NCI-H1105 (cell line): ENCODE measurements at regions not wholly inside any gene's neighbourhood (a gene's known extent, or its start where the extent isn't known, plus 50 kb on each side); places are given as distances from the start of the nearest gene placed in this dataset.

ENCODE experiments used
- DNase-seq: peaks from one replicate; lab custom pipeline; 2025; lab: John Stamatoyannopoulos, UW

DNA sequence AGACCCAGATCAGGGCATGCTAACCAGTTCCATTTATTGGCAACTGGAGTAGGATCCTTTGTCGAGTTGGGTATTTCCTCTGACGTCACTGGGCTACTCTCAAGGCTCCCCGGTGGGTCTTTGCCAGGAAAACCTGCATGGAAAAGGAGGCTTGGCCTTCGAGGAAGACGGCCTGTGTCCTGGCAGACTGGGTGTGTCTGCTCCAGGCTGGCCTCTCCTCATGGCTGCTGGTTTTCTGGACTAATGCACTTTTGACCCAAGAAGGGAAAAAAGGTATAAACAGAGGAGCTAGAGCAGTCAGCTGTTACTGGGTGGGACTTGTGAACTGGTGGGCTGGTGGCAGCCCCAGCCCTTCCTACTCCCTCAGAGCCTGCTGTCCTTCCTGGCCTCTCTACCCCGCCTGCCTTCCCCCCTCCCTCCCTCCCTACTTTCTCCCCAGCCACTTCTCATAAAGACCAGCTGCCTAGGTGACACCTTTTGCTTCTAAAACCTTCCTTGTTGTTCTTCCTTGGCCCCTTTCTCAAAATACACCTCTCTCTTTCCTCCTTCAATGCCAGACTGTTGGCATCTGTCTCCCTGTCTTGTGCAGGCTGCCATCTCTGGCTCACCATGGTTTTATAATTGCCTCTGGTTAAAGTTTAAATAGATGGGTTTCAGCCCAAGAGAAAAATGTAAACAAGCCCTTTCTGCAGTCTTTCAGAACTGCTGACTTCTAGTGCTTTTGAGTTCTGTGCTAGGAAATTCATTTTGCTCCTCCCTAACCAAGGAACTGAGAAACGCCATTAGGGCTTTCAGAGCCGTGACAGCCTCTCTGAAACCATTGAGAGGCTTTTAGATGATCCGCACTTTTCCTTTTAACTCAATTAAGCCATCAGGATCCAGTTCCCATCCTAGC, 101.8 kb upstream of the MKLN1 start:
- no peak for DNase-seq

DNA sequence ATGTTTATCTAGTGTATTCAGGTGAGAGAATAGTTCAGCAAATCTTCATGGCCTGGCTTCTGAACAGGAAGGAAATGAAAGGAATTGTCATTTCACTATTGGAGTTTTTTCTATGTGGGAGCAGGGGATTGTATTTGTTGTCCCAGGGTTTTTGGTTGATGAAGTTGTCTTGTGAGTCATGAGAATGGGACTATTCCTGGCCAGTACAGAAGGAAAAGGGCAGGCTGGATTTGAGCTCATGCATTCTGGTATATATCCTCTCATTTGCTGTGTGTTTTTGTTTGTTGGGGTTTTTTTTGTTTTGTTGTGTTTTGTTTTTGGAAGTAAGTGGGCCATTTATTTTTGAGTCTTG, 101.2 kb upstream of the MKLN1 start:
- no peak for DNase-seq

DNA sequence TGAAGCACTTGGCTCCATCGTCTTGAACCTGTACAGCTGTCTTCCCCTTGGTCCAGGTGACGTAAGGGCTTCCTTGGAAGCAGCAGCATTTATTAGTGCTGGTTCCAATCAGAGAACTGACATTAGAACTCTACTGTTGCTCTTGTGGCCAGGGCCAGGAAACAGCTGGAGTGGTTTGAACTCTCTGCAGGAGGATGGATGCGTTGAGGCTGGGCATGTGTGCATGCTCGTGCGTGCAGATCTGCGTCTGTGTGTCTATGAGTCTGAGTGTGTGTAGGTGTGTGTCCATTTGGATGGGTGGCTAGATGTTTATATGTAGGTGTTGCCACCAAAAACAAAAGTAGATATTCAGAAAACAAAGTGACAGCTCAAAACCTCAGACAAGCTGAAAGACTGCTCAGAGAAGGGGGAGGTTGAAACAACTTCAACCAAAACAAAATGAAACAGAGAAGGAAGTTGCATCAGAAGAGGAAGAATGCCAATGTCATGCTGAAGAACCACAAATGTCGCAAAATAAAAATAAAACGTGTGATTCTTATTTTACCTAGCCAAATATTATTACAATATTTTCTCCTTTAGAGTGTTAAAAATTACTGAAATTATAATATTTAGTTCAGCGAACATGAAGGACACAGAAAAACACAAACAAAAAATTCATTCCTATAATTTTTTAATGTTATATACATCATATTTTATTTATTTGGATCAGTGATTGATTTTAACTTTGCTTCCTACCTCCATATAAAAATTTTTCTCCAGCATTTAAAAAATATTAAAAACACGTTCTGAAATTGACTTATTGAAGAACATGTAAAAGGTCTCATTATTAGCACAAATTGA, 96.1 kb upstream of the MKLN1 start:
- DNase-seq, result no peak

DNA sequence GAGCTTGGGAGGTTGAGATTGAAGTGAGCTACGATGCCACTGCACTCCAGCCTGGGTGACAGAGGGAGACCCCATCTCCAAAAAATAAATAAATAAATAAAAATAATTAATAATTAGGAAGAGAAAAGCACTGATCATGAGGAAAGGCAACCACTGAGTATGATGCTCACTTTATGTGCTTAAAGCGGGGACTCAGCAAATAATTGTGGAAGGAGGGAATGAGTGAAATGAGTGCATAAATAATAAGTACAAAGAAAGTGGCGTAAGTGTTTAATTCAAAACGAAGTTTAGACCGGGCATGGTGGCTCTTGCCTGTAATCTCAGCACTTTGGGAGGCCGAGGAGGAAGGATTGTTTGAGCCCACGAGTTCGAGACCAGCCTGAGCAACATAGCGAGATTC, 94.9 kb upstream of the MKLN1 start:
- DNase-seq, result no peak

DNA sequence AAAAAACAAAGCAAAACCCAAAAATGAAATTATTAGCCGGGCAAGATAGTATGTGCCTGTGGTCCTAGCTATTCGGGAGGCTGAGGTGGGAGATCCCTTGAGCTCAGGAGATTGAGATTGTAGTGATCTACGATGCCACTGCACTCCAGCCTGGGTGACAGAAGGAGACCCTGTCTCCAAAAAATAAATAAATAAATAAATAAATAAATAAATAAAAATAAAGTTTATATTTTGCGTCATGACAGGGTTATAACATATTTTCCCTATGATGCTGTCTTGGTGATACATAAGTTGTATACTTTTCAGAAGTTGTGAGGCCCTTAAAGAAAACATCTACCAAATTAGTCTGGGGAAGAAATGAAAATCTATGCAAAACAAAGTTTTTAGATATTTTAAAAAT, 94.5 kb upstream of the MKLN1 start:
- no peak for DNase-seq

DNA sequence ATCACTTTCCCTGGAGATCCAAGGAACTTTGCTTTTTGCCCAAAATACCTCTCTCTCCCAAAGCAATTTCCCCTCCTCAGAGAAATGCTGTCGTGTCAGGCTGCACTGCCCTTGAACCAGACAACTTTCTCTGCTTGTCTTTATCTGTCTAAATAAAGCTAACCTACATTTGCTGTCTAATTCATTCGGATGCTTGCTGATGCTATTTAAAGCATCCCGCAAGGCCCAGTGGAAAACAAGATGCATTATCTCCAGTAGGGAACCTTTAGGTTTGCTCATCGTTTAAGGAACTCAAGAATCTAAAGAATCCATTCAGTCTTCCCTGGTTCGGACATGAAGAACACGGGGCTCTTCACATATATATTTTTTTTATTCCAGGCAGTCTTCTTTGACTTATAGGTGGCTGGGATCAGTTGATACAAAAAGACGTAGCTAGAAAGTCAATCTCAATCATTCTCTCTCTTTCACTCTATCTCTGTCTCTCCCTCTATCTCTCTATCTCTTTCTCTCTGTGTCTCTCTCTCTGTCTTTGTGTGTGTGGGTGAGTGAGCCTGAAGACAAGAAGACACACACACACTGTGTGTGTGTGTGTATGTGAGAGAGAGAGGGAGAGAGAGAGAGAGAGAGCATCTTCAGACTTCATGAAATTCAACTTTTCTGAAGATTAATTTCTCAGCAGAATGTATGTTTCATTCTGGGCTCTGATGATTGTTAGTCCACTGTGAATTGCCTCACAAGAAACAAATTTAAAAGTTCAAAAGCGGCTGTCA, 92.8 kb upstream of the MKLN1 start:
- no peak for DNase-seq

DNA sequence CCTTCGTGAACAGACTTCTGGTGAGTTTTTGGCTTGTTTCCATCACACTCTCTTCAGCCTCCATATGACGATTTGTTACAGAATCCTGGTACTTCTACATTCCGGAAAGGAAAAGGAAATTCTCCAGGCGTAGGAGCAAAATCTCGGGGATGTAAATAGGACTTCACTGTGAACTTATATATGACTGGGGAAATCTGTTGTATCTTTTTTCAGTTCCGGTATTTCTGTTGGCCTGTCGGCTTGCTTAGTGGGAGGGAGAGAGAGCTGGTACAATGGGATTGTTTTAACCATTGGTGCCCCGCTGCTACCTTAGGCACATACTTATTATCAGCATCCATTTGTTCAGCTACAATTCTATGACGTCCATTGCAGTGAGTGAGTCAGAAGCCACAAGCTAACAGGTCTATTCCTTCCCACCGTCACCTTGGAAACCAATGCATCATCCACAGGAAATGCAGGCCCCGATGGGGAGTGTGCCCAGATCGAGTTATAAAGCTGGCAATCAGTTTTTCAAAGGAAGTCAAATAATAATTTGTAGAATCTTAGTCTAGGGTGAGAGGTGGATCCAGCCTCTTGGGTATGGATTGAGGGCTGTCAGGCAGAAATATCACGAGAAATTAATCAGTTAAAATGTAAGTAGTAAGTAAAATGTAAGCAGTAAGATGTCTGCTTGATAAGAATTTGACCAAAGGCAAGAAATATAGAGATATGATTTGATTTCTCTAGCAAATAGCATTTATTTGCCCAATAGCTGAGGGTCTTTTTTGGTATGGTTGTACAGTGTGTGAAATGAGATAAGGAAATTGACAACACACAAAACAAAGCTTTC, 92.0 kb upstream of the MKLN1 start:
- no peak for DNase-seq

DNA sequence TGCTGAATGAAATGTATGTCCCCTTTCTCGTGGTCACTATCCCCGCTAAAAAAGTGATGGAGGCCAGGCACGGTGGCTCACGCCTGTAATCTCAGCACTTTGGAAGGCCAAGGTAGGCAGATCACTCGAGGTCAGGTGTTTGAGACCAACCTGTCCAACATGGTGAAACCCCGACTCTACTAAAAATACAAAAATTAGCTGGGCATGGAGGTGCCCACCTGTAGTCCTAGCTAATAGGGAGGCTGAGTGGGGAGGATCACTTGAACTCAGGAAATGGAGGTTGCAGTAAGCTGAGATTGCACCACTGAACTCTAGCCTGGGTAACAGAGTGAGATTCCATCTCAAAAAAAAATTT, 91.4 kb upstream of the MKLN1 start:
- DNase-seq, result no peak

DNA sequence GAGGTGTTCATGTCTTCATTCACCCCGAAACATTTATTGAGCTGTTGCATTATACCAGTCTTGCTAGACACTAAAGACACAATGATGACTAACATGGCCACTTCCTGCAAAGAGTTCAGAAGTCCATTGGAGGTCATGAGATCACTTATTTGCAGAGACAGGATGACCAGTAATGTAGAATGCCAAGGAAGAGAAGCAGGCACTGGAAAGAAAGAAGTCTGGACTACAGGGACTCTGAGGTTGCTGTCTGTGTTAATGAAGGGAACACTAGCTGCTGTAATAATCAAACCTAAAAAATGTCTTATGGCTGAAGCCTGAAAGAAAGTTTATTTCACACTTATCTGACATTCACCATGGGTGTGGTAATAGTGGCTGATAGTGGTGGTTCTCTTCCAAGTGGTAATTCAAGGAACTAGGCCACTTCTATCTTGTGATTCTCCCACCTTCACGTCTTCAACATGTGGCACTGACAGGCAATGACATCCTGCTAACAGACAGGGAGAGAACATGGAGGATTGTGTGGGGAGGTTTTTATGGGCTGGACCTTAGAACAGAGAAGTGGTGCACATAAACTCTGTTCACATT, 89.2 kb upstream of the MKLN1 start:
- no peak for DNase-seq

DNA sequence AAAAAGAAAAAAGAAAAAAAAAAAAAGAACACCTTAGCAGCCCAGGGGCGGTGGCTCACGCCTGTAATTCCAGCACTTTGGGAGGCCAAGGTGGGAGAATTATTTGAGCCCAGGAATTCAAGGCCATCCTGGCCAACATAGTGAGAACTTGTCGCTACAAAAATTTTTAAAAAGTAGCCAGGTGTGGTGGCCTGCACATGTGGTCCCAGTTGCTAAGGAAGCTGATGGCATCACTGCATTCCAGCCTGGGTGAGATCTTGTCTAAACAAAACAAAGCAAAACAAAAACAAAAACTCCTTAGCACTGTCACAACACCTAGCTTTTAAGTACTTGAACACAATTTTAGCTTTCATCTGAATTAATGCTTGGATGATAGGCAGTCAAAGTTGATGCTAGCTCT, 86.3 kb upstream of the MKLN1 start:
- DNase-seq, result no peak

DNA sequence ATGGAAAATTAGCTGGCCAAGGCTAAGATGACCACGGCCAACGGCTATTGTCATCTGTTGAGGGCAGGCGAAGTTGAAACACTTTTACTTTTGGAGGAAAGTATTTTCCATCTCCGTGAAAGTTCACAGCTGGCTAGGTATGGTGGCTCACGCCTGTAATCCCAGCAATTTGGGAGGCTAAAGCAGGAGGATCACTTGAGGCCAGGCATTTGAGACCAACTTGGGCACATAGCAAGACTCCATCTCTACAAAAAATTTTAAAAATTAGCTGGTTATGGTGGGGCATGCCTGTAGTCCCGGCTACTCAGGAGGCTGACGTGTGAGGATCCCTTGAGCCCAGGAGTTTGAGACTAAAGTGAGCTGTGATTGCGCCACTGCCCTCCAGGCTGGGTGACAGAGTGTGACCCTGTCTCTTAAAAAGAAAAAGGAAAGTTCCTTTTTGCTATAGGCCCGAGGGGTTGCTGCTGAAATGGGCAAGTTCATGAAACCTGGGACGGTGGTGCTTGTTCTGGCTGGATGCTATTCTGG, 85.5 kb upstream of the MKLN1 start:
- DNase-seq, result no peak

DNA sequence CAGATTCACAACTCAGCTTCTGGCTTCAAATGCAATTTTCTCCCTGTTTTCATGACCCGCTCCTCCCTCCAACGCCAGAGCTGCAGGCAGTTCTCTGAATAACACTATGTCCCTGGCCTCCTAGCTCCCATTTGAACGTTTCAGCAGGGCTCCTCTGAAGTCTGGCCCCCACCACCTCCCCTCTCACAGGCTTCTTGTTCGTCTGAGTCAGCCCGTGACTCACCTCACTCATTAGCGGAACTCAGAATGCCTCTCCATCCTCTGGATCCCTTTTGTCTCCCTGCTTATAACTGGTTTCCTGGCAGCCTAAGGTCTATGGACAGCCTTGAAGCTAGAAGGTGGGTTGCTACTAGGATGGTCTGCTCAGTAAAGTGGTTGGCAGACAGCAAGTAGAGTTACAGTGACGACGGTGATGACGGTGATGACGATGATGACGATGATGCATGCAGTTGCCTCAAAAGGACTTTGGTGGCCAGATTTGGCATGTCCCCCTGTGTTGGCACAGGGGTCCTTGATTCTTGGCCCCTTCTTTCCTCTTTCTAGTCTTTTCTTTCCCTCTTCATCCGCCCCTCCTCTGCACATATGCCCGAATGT, 83.3 kb upstream of the MKLN1 start:
- DNase-seq, result no peak

DNA sequence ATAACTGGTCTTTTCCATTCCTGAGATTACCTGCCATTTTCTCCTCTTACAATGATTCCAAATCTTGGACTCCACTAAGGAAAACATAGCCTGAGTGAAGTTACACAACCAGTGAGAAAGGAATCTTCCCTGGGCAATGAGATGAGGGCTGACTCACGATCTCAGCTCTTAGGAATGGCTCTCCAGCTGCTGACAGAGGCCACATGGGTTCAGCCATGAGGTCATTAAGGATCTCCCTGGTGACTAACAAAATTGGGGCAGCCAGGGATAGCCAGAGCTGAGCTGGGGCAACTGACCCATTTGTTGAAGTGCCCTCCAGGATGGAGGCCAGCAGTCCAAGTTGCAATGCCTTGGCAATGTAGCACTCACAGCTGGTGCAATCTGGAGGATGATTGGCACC, 78.7 kb upstream of the MKLN1 start:
- no peak for DNase-seq

DNA sequence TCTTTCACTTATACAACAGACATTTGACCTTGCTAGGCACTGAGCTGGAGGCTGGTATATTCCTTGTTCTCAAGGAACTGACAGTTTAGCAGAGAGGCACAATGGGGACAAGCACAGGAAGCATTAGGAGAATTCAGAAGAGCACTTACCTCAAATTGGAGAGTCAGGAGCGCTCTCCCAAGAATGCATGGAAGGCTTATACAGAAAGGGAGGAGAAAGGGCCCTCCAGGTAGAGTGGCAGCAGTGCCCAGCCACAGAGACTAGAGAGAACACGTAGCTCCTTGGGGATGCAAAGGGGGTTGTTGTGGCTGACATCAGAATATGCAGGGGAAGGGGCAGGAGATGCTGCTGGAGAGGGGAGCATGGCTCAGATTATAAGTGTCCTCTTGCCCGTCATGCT, 78.2 kb upstream of the MKLN1 start:
- no peak for DNase-seq

DNA sequence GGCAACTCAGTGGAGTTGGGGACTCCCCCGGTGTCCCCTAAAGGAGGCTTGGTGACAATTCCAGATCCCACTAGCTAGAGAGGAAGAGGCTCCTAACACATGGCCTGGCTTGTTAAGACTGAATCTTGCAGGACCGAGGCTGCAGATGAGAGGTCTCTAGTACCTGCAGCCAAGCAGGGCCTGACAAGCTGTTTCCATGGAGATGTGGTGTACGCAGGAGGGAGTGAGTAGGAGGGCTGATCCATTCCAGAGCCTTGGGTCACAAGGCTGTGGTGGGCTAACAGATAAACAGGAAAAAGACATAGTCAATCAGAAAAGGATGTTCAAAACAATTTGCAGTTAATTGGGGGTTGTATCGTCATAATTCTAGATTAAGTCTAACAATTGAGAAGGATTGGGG, 77.3 kb upstream of the MKLN1 start:
- no peak for DNase-seq

DNA sequence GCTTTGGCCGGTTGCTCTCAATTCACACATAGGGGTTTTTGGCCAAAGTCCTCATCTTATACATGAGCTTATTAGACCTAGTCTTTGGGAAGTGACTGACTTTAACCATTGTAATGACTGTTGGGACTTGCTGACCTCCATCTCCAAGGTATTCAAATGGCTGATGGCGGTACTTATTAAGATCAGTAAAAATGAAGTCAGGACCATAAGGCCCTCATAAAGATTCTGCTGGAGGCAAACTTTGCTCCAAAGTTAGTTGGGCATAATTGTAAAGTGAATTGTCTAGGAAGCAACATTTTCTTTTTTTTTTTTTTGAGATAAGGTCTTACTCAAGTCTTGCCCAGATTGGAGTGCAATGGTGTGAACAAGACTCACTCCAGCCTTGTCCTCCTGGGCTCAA, 76.3 kb upstream of the MKLN1 start:
- no peak for DNase-seq

DNA sequence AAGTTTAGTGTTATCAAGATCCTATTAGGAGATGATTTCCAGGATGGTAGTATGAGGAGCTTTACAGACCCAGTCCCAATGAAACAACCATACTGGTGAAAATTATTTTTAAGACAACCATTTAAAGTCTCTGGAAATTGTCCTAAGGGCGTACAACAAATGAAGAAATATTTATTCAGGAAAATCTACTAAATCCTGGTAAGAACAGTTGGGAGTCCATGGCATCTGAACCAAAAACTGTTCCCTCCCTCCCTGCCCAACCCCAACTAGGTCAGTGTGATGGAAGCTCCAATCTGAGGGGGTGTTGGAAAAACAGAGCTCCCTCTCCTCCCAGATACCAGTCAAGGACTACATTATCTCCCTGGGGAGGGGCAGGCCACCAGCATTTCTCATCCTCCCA, 74.7 kb upstream of the MKLN1 start:
- DNase-seq, result no peak

DNA sequence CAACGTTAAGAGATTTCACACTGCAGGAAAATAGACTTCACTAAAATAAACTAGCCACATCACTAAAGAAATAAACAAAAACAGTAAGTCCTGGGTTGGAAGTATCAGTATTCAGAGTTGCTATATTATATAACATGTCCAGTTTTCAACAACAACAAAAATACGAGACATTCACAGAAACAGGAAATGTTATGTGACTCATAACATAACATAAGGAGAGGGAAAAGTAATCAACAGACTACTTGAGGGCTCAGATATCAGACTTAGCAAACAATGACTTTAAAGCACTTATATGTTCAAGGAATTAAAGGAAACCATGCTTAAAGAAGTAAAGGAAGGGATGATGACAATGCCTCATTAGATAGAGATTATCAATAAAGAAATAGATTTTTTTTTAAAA, 73.5 kb upstream of the MKLN1 start:
- DNase-seq, result no peak

DNA sequence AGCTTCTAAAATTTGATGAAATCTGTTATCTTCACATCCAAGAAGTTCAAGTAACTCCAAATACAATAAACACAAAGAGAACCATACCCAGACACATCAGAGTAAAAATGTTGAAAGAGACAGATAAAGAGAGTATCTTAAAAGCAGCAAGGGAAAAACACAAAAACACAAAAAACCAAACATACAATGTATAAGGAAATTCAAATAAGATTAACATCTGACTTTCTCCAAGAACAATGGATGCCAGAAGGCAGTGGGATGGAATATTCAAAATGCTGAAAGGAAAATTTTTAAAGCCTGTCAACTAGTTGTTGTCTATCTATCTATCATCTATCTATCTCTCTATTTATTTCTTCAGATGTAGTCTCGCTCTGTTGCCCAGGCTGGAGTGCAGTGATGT, 72.4 kb upstream of the MKLN1 start:
- DNase-seq, result no peak

DNA sequence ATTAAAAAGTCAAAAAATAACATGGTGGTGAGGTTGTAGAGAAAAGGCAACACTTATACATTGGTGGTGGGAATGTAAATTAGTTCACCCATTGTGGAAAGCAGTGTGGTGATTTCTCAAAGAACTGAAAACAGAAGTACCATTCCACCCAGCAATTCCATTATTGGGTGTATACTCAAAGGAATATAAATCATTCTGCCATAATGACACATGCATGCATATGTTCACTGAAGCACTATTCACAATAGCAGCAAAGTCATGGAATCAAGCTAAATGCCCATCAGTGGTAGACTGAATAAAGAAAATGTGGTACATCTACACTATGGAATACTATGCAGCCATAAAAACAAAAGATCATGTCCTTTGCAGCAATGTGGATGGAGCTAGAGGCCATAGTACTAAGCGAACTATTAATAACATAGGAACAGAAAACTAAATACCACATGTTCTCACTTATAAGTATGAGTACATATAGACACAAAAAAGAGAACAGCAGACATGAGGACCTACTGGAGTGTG, 66.1 kb upstream of the MKLN1 start:
- no peak for DNase-seq

DNA sequence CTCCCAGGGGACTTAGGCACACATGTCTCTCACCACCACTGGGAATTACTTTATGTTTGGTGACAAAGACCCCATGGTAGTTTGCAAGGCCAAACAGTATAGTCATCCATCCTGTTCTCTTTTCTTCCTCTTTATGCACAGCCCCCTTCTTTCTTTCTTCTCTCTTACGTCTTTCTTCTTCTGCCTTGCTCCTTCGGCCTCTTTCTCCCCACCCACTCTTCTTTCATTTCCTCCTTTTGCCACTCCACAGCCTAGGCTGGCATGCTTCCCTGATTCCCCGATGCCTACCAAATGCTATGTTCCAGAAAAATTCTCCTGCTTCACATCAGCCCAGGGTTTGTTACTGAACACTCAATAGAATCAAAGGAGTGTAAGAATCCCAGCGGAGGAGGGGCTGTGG, 62.4 kb upstream of the MKLN1 start:
- no peak for DNase-seq
